ENCODE measurements at regions not wholly inside any gene's neighbourhood (a gene's known extent, or its start where the extent isn't known, plus 50 kb on each side); places are given as distances from the start of the nearest gene placed in this dataset.

DNA sequence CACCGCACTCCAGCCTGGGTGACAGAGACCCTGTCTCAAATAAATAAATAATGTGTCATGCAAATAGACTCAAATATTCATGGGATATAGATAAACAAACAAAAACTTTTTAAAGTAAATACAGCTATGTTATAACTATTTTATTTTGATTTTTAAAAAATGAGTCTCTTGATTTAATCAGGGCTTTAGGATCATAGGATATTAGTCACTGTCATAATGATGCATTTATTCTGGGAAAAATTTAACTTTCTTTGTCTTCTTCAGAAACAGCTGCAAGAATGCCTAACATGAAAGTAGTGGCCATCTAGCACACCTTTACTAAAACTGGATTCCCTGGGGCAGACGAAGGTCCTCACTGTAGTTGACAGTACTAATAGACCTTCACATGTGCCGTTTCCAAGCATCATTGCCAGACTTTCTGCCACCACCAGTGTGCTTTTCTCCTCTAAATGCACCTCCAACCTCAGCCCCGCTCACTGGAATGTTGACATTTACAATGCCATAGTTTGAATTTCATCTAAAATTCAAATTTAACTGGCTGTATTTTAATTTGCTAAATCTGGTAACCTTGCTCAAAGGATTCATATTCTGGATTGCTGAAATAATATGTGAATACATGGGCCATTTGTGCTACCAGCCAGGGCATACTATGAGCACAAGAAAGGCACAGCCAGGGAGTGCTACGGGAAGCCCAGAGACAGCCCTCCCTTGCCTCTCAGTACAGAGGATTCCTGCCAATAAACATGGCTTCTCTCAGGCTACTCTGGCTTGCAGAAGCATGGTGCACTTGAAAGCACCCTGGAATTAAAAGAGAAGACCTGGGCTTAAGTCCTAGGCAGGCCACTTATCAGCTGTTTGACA lies 63.4 kb upstream of the ADO start:
- Mint-ChIP-seq H3K36me3 (no peaks in the 10 kb centered on the region), H3K4me3 (no peak overlapping the region), H3K4me1 (ENCODE audit: low read depth) (peaks cover 21% of the 10 kb centered on the region), H3K27me3 (no peaks in the 10 kb centered on the region), H3K9me3 (ENCODE audit: low read depth) (no peaks in the 10 kb centered on the region), H3K27ac (no peak overlapping the region)

DNA sequence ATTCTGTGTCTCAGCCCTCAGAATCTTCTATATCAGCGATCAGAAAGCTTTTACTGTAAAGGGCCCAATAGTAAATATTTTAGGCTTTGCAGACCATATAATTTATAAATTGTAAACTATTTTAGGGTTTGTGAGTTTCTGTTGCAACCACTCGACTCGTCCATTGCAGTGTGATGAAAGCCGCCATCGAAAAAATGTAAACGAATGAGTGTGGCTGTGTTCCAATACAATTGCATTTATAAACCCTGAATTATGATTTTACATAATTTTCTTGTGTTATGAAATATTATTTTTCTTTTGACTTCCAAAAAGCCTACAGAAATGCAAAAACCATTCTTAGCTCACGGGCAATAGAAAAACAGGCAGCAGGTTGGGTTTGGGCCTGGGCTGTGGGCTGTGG lies 62.5 kb upstream of the ADO start:
- Mint-ChIP-seq H3K27ac (no peak overlapping the region), H3K36me3 (no peaks in the 10 kb centered on the region), H3K9me3 (ENCODE audit: low read depth) (no peaks in the 10 kb centered on the region)

DNA sequence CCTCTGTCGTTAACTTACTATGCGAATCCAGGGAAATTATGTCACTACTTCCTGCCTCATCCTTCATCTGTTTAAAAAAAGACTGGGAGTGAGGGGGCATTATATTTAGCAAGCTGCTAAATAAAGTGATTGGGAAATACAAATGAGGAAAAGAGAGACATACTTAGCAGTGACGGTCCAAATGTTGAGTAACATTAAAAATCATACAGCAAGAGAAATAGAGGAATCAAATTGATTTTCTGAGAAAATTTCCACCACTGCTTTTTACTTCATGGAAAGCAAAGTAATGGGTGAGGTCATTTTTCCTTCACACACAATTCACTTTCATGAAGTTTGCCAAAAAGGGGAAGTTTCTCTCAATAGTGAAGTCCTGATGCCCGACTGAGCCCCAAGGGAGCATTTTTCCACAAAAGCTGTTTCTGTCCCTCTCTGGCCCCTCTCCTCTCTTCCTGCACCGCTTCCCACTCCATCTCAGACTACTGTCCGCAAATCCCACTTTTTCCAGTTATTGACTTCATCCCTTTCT lies 61.9 kb upstream of the ADO start:
- Mint-ChIP-seq H3K4me1 (ENCODE audit: low read depth) (peaks cover 15% of the 10 kb centered on the region), H3K27ac (peak overlapping the region; percentile 1), H3K9me3 (ENCODE audit: low read depth) (no peaks in the 10 kb centered on the region), H3K36me3 (no peaks in the 10 kb centered on the region), H3K4me3 (no peak overlapping the region), H3K27me3 (no peaks in the 10 kb centered on the region)

More for the DNA sequence above, 62.5 kb upstream of the ADO start:
- H3K4me3 Mint-ChIP-seq, result no peak overlapping the region
- no peaks in the 10 kb centered on the region for H3K27me3 Mint-ChIP-seq
- peaks cover 18% of the 10 kb centered on the region for H3K4me1 Mint-ChIP-seq (ENCODE audit: low read depth)

DNA sequence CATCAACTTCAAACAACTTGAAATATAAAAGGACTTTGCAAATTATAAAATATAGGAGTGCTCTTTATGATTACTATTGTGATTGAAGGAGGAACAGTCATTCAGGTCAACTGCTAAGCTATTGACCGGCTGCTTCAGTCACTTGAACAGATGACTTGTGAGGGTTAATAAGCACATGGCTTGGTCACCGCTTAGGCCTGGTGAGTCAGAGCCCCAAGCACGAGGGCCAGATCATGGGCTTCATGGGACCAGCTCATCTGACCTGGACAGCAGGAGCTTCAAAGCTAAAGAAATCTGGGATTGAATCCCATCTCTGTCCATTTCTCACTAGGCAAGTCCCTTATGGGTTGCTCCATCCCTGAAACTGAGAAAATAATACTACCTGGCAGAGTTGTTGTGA lies 60.4 kb upstream of the ADO start:
- H3K36me3 Mint-ChIP-seq, result no peaks in the 10 kb centered on the region
- peaks cover 23% of the 10 kb centered on the region for H3K4me1 Mint-ChIP-seq (ENCODE audit: low read depth)
- H3K27ac Mint-ChIP-seq, result no peak overlapping the region

DNA sequence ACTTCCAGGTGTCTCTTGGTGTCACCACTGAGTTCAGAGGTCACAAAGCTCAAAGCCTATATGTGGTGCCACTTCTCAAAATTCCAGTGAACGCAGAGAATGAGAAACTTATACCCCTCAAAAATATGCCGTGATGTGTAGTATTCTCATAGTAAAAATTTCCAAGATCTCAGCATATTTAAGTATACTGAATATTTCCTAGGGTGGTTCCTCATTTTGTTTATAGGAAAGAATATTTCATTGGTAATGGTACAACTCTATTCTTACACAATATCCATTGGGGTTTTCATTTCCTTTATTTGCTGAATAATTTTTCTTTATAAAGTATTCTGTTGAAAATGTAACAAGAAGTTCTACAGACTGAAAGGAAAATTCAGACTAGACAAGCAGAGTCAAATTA lies 58.9 kb upstream of the ADO start:
- Mint-ChIP-seq H3K9me3 (ENCODE audit: low read depth) (no peaks in the 10 kb centered on the region), H3K27ac (no peak overlapping the region), H3K27me3 (no peaks in the 10 kb centered on the region), H3K36me3 (no peaks in the 10 kb centered on the region), H3K4me1 (ENCODE audit: low read depth) (peaks cover 30% of the 10 kb centered on the region), H3K4me3 (no peak overlapping the region)

More for the DNA sequence above, 60.4 kb upstream of the ADO start:
- Mint-ChIP-seq H3K27me3 (no peaks in the 10 kb centered on the region), H3K4me3 (no peak overlapping the region), H3K9me3 (ENCODE audit: low read depth) (no peaks in the 10 kb centered on the region)

DNA sequence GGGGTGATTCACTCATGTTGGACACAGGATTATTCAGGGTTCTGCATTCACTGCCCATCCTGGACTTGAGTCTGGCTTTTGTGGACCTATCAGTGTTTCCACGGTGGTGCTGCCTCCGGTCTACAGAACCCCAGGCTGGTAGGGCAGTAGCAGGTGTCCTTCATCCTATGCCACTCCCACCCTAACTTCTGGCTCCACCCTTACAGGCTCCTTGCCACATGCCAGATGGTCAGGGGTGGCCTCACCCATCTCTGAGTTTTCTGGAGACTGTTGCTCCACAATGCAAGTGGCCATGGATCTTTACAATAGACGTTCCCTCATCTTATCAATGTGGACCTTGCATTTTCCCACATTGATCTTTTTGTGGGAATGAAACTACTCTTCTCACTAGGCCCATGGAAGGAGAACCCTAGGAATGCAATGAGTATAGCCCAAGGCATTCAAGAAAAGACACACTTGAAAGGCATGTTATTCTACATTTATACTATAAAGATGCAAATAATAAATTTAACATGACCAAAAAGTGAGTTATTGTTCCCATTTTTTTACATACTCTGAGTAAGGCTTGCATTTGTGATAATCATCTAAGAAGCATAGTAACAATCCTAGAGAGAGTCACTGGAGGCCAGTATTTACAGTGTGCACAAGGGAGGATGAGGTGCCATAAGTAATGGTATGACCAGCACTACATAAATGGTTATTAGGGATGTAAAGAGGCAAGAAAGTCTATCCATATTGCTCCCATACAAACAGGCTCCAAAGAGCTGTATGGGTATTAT lies 57.4 kb upstream of the ADO start:
- Mint-ChIP-seq H3K27ac (no peak overlapping the region), H3K27me3 (no peaks in the 10 kb centered on the region), H3K9me3 (ENCODE audit: low read depth) (no peaks in the 10 kb centered on the region), H3K4me1 (ENCODE audit: low read depth) (peaks cover 31% of the 10 kb centered on the region), H3K36me3 (no peaks in the 10 kb centered on the region), H3K4me3 (no peak overlapping the region)

DNA sequence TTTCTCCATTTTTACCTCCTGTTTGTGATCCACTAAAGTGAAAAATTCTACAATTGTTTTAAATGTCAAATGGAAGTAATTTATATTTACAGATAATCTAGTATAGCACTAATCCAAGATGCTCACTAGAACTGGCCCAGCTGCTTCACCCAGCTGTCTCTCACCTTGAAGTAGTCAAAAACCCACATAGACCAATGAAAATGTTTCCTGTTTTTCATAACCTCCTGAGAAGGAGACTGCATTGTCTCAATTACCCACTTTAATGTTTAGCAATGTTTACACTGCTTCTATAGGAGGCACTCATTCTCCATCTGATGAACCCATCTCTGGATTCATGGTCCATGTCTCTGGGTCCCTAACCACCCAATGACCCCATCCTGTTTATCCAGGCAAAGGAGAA lies 56.1 kb upstream of the ADO start:
- peak overlapping the region; percentile 91 for H3K27ac Mint-ChIP-seq
- no peak overlapping the region for H3K4me3 Mint-ChIP-seq
- no peaks in the 10 kb centered on the region for H3K27me3 Mint-ChIP-seq
- H3K9me3 Mint-ChIP-seq (ENCODE audit: low read depth), result no peaks in the 10 kb centered on the region
- no peaks in the 10 kb centered on the region for H3K36me3 Mint-ChIP-seq
- peaks cover 23% of the 10 kb centered on the region for H3K4me1 Mint-ChIP-seq (ENCODE audit: low read depth)

DNA sequence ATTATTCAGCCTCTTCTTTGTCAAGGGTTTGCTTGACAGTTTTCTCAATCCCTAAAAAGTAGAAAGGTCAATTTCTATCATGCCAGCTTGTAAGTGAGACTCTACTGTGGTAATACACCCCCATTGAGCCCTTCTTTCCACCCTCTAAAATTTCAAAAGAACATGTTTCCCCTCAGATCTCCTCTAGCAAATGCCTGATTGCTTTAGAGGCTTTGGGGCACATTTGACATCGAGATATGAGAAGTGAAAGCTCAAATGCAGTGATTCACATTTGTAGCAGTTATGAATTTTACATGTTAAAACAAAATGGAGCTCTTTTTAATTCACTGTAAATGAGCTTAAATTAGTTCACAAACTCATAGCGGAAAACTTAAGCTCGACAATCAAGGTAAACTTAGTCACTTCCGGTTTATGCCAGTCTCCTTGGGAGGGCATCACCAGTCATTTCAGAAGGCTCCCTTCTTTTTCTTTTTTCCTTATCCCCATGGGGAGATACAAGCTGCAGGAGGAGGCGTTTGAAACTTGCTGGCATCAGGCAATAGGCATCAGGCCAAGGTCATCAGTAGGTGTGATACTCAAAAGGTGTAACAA lies 55.3 kb upstream of the ADO start:
- no peaks in the 10 kb centered on the region for H3K36me3 Mint-ChIP-seq
- H3K4me3 Mint-ChIP-seq, result peak overlapping the region; percentile 17
- H3K27ac Mint-ChIP-seq, result peak overlapping the region; percentile 91
- H3K27me3 Mint-ChIP-seq, result no peaks in the 10 kb centered on the region
- H3K9me3 Mint-ChIP-seq (ENCODE audit: low read depth), result no peaks in the 10 kb centered on the region
- peaks cover 24% of the 10 kb centered on the region for H3K4me1 Mint-ChIP-seq (ENCODE audit: low read depth)

Measured in activated naive CD8-positive, alpha-beta T cell (primary cell).